GM12892 (cell line): ENCODE measurements at regions not wholly inside any gene's neighbourhood (a gene's known extent, or its start where the extent isn't known, plus 50 kb on each side); places are given as distances from the start of the nearest gene placed in this dataset.

Experiments used
- POLR2A ChIP-seq: IDR thresholded peaks from 2 replicates; pipeline ENCODE4 v1.6.1; 2011; ENCODE audit warnings: low read depth, low read length, control low read depth
- POLR2AphosphoS5 ChIP-seq: IDR thresholded peaks from 2 replicates; pipeline ENCODE4 v1.6.1; 2011; ENCODE audit warnings: low read depth, low read length, control low read depth

DNA sequence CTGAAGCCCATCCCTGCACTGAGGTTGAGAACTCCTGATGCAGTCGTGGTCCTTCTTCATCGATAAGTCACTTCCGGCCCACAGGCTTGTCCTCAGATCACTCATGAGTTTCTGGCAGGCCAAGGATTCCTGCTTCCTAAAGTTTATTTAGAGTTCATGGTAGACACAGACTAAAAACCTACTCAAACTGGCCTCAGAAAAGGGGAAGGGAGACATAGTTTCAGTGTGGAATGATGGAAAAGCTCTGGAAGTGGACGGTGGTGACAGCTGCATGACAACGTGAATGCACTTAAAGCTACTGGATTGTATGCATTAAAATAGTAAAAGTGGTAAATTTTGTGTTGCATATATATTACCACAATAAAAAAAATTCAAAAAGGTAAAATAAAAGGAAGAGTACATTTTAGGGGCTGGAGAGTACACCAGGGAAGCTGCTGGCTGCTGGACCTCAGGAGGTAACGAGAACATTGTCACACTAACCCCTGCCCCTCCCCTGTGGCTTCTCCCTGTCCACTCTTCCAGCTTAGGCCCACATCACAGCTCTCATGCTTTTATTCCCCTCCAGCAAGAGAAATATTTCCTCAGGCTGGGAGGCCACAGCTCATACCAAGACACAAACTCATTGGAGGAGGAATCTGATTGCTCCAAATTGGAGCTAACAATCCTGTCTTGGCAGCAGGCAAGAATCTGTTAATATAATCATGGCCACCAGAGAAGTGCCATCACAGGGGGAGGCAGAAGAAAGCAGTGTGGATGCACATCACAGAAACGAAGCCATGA, 741.0 kb downstream of the UQCRFS1 start:
- no peak for TF ChIP-seq POLR2AphosphoS5
- TF ChIP-seq POLR2A, result no peak
